ENCODE measurements at regions not wholly inside any gene's neighbourhood (a gene's known extent, or its start where the extent isn't known, plus 50 kb on each side); places are given as distances from the start of the nearest gene placed in this dataset.
A peak's percentile ranks its signal among the peaks of the same experiment; 100 is the strongest.
"Not testable (repeated sequence)": the region's sequence is repeated elsewhere in the genome, so short reads cannot be mapped to it uniquely, and the experiment has no call there.

GRCh38 chr2:138329162-138329561 is 172.4 kb upstream of the SPOPL start:
- H3K4me3 ChIP-seq (ENCODE audit: low read depth, low read length): no peak overlapping the region
- DNase-seq (ENCODE audit: low read depth): no peak

GRCh38 chr2:138329591-138329990 is 172.0 kb upstream of the SPOPL start:
- DNase-seq (ENCODE audit: low read depth): no peak
- no peak overlapping the region for H3K4me3 ChIP-seq (ENCODE audit: low read depth, low read length)

- no peak for DNase-seq (ENCODE audit: low read depth)
- H3K4me3 ChIP-seq (ENCODE audit: low read depth, low read length): no peak overlapping the region
Measured at GRCh38 chr2:138333121-138333520, 168.4 kb upstream of the SPOPL start.

GRCh38 chr2:138333677-138334076 is 167.9 kb upstream of the SPOPL start:
- no peak overlapping the region for H3K4me3 ChIP-seq (ENCODE audit: low read depth, low read length)
- DNase-seq (ENCODE audit: low read depth): no peak

GRCh38 chr2:138334323-138334722 is 167.2 kb upstream of the SPOPL start:
- no peak overlapping the region for H3K4me3 ChIP-seq (ENCODE audit: low read depth, low read length)
- DNase-seq (ENCODE audit: low read depth): no peak

GRCh38 chr2:138335036-138335435 is 166.5 kb upstream of the SPOPL start:
- H3K4me3 ChIP-seq (ENCODE audit: low read depth, low read length): no peak overlapping the region
- no peak for DNase-seq (ENCODE audit: low read depth)

GRCh38 chr2:138336146-138336545 is 165.4 kb upstream of the SPOPL start:
- no peak overlapping the region for H3K4me3 ChIP-seq (ENCODE audit: low read depth, low read length)
- no peak for DNase-seq (ENCODE audit: low read depth)

- DNase-seq (ENCODE audit: low read depth): no peak
- H3K4me3 ChIP-seq (ENCODE audit: low read depth, low read length): no peak overlapping the region
Measured at GRCh38 chr2:138355244-138355643, 146.3 kb upstream of the SPOPL start.

GRCh38 chr2:138356178-138356577 is 145.4 kb upstream of the SPOPL start:
- no peak overlapping the region for H3K4me3 ChIP-seq (ENCODE audit: low read depth, low read length)
- DNase-seq (ENCODE audit: low read depth): peak; percentile 64

- H3K4me3 ChIP-seq (ENCODE audit: low read depth, low read length): no peak overlapping the region
- no peak for DNase-seq (ENCODE audit: low read depth)
Measured at GRCh38 chr2:138359532-138359931, 142.0 kb upstream of the SPOPL start.

- no peak overlapping the region for H3K4me3 ChIP-seq (ENCODE audit: low read depth, low read length)
- no peak for DNase-seq (ENCODE audit: low read depth)
Measured at GRCh38 chr2:138364554-138365162, 136.9 kb upstream of the SPOPL start.

GRCh38 chr2:138365581-138365980 is 136.0 kb upstream of the SPOPL start:
- no peak for DNase-seq (ENCODE audit: low read depth)
- no peak overlapping the region for H3K4me3 ChIP-seq (ENCODE audit: low read depth, low read length)

GRCh38 chr2:138369856-138370255 is 131.7 kb upstream of the SPOPL start:
- H3K4me3 ChIP-seq (ENCODE audit: low read depth, low read length): no peak overlapping the region
- DNase-seq (ENCODE audit: low read depth): no peak

- H3K4me3 ChIP-seq (ENCODE audit: low read depth, low read length): no peak overlapping the region
- DNase-seq (ENCODE audit: low read depth): no peak
Measured at GRCh38 chr2:138373993-138374408, 127.6 kb upstream of the SPOPL start.

GRCh38 chr2:138381373-138381772 is 120.2 kb upstream of the SPOPL start:
- H3K4me3 ChIP-seq (ENCODE audit: low read depth, low read length): no peak overlapping the region
- DNase-seq (ENCODE audit: low read depth): no peak

GRCh38 chr2:138382672-138383071 is 118.9 kb upstream of the SPOPL start:
- DNase-seq (ENCODE audit: low read depth): no peak
- no peak overlapping the region for H3K4me3 ChIP-seq (ENCODE audit: low read depth, low read length)

- not testable (repeated sequence) for DNase-seq (ENCODE audit: low read depth)
Measured at GRCh38 chr2:138386191-138386590, 115.4 kb upstream of the SPOPL start.

GRCh38 chr2:138389063-138389462 is 112.5 kb upstream of the SPOPL start:
- H3K4me3 ChIP-seq (ENCODE audit: low read depth, low read length): no peak overlapping the region
- DNase-seq (ENCODE audit: low read depth): no peak

More at GRCh38 chr2:138386191-138386590, 115.4 kb upstream of the SPOPL start:
- H3K4me3 ChIP-seq (ENCODE audit: low read depth, low read length): not testable (repeated sequence)

- no peak for DNase-seq (ENCODE audit: low read depth)
- H3K4me3 ChIP-seq (ENCODE audit: low read depth, low read length): no peak overlapping the region
Measured at GRCh38 chr2:138390316-138390945, 111.1 kb upstream of the SPOPL start.

- DNase-seq (ENCODE audit: low read depth): no peak
- no peak overlapping the region for H3K4me3 ChIP-seq (ENCODE audit: low read depth, low read length)
Measured at GRCh38 chr2:138391946-138392345, 109.6 kb upstream of the SPOPL start.

GRCh38 chr2:138395565-138396306 is 105.8 kb upstream of the SPOPL start:
- no peak overlapping the region for H3K4me3 ChIP-seq (ENCODE audit: low read depth, low read length)
- peak; percentile 43 for DNase-seq (ENCODE audit: low read depth)
